ENCODE measurements at regions not wholly inside any gene's neighbourhood (a gene's known extent, or its start where the extent isn't known, plus 50 kb on each side); places are given as distances from the start of the nearest gene placed in this dataset.

- Mint-ChIP-seq H3K9me3 (peaks cover 20% of the 10 kb centered on the region), H3K27ac (no peak overlapping the region), H3K36me3 (no peaks in the 10 kb centered on the region), H3K4me3 (no peak overlapping the region), H3K27me3 (no peaks in the 10 kb centered on the region), H3K4me1 (ENCODE audit: unreplicated experiment) (no peaks in the 10 kb centered on the region)
- TF ChIP-seq CTCF (conservative IDR thresholded peaks at IDR 0.05), result no peak
- no peak for DNase-seq (ENCODE audit: extremely low spot score, unreplicated experiment)
Observed at GRCh38 chr12:83689333-83689732, 1002.6 kb downstream of the TMTC2 start.

- H3K27ac Mint-ChIP-seq, result no peak overlapping the region
- H3K27me3 Mint-ChIP-seq, result no peaks in the 10 kb centered on the region
- no peak for TF ChIP-seq CTCF (conservative IDR thresholded peaks at IDR 0.05)
- no peaks in the 10 kb centered on the region for H3K9me3 Mint-ChIP-seq
- no peaks in the 10 kb centered on the region for H3K4me1 Mint-ChIP-seq (ENCODE audit: unreplicated experiment)
- no peak for DNase-seq (ENCODE audit: extremely low spot score, unreplicated experiment)
- no peak overlapping the region for H3K4me3 Mint-ChIP-seq
- no peaks in the 10 kb centered on the region for H3K36me3 Mint-ChIP-seq
Observed at GRCh38 chr12:83676781-83677295, 990.1 kb downstream of the TMTC2 start.

GRCh38 chr12:83666690-83667089, 980.0 kb downstream of the TMTC2 start:
- Mint-ChIP-seq H3K4me3 (no peak overlapping the region), H3K36me3 (no peaks in the 10 kb centered on the region), H3K27ac (no peak overlapping the region), H3K4me1 (ENCODE audit: unreplicated experiment) (no peaks in the 10 kb centered on the region), H3K9me3 (no peaks in the 10 kb centered on the region), H3K27me3 (no peaks in the 10 kb centered on the region)
- TF ChIP-seq CTCF (conservative IDR thresholded peaks at IDR 0.05), result no peak
- no peak for DNase-seq (ENCODE audit: extremely low spot score, unreplicated experiment)

GRCh38 chr12:83665634-83666218, 979.0 kb downstream of the TMTC2 start:
- no peak overlapping the region for H3K4me3 Mint-ChIP-seq
- no peaks in the 10 kb centered on the region for H3K27me3 Mint-ChIP-seq
- DNase-seq (ENCODE audit: extremely low spot score, unreplicated experiment), result no peak
- H3K27ac Mint-ChIP-seq, result no peak overlapping the region
- H3K4me1 Mint-ChIP-seq (ENCODE audit: unreplicated experiment), result no peaks in the 10 kb centered on the region
- TF ChIP-seq CTCF (conservative IDR thresholded peaks at IDR 0.05), result no peak
- H3K9me3 Mint-ChIP-seq, result no peaks in the 10 kb centered on the region
- H3K36me3 Mint-ChIP-seq, result no peaks in the 10 kb centered on the region

GRCh38 chr12:83664650-83665049, 977.9 kb downstream of the TMTC2 start:
- no peak for DNase-seq (ENCODE audit: extremely low spot score, unreplicated experiment)
- TF ChIP-seq CTCF (conservative IDR thresholded peaks at IDR 0.05), result no peak
- Mint-ChIP-seq H3K27ac (no peak overlapping the region), H3K4me1 (ENCODE audit: unreplicated experiment) (no peaks in the 10 kb centered on the region), H3K27me3 (no peaks in the 10 kb centered on the region), H3K4me3 (no peak overlapping the region), H3K9me3 (no peaks in the 10 kb centered on the region), H3K36me3 (no peaks in the 10 kb centered on the region)

Measured in type B pancreatic cell (in vitro differentiated cells).